HT1080 (cell line): ENCODE measurements at regions not wholly inside any gene's neighbourhood (a gene's known extent, or its start where the extent isn't known, plus 50 kb on each side); places are given as distances from the start of the nearest gene placed in this dataset.

ENCODE experiments used
- DNase-seq: peaks from one replicate; pipeline ENCODE4 v3.0.0-alpha.2; 2015; ENCODE audit warnings: low read depth

DNA sequence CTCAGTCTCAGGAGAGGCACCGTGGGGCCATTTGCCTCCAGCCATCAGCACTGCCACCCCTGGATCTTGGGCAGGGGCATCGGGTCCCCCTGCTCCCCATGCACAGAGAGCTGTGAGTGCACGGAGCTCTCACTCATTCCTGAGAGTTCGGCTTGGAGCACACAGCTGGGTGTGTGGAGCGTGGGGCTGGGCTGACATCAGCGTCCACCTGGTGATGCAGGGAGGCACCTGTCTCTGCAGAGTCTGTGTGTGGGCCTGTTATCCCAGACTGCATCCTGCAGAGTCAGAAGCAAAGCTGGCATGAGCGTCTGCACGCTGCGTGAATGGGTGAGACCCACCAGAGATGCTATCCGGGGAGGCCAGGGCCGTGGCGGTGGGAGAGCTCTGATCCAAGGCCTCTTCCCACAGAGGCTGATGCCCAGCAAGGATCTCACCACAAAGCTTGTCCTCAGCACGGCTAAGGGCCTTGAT is 248.8 kb upstream of the AFDN start:
- DNase-seq: no peak

DNA sequence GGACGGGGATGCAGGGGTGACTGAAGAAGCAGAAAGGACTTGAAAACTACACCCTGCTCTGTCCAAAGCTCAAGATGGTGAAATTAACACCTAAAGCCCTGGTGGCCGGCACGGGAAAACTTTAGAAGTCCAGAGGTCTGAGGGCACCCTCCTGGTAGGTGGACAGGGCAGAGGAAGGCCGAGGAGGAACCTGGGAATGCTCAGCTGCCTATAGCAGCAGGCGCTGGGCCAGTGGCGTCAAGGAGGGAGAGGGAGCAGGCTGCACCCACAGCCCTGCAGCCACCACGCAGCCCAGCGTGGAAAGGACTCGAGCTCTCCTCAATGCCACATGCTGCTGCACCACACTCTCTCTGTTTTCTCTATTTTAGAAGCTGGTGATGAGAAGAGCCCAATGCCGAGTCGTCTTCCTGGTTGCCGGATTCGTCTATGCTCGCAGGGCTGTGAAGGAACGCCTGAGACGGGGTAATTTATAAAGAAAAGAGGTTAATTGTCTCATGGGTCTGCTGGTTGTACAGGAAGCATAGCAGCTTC is 248.3 kb upstream of the AFDN start:
- no peak for DNase-seq

DNA sequence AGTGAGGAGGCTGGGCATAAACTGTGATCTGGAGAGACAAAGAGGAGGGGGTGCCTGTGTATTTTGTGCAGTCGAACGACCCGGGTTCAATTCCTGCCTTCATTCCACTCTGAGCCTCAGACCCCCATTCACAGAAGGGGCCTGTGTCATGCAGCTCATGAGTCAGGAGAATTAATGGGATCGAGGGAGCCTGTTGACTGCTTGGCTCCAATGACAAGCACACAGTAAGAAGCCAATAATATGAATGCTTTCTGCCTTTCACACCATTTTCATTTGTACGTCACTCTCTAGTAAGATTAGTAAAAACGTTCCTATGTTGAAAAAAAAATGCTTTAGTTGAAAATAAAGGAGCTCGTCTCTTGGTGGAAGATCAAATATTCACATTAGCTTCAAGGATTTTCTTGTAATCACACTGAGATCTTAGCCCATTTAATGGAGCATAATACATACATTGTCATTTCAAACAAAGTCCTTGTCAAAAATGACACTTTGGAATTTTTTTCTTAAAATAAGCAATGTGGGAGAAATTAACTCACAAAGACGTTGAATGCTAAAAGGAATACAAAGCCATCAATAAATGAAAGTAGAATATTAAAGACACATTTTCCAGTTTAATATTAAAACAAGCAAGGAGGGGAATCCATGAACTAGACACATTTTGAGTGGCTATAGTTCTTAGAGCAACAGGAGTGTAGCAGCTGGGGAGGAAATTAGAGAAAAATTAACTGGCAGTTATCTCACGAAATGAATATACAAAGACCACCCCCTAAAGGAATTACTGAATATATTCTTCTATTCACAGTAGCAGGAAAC is 246.7 kb upstream of the AFDN start:
- DNase-seq: no peak

DNA sequence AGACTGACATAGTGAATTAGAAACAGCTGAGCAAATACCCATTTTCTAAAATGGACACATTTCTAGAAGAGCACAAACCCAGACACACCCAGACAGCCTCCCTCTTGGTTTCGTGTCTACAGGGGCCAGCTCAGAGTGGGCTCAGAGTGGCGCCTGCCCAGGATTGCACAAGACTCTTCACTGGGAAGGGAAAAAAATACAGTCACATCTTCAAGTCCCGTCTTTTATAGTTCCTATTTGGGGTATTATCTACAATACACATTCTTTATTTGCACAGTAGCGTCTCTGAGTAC is 246.1 kb upstream of the AFDN start:
- no peak for DNase-seq

DNA sequence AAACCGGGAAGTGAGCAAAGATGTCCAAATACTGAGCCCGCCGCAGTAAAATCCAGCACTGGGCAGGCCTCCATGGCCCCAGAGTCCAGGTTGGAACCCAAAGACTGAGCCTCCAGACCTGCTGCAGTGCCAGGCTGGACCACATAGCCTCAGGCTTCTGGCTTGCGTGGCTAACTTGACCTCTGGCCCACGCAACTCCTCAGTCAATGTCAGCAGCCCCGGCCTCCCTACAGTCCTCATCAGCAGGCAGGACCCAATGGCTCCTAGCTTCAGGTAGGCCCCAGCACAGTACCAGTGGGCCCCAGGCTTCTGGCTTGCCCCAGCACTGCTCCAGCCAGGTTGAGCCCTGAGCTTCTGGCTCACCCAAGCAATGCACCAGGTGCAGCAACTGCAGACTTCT is 245.1 kb upstream of the AFDN start:
- DNase-seq: no peak

DNA sequence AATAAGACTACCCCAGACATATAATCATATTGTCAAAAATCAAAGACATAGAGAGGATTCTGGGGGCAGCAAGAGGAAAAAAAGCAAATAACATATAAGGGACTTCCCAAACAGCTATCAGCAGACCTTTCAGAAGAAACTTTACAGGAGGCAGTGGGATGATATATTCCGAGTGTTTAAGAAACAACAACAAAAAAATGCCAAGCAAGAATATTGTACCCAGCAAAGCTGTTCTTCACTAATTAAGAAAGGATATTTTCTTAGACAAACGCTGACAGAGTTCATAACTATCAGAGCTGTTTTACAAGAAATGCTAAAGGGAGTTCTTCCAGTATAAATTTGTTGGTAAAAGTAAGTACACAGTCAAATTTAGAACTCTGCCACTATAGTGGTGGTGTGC is 243.3 kb upstream of the AFDN start:
- no peak for DNase-seq

DNA sequence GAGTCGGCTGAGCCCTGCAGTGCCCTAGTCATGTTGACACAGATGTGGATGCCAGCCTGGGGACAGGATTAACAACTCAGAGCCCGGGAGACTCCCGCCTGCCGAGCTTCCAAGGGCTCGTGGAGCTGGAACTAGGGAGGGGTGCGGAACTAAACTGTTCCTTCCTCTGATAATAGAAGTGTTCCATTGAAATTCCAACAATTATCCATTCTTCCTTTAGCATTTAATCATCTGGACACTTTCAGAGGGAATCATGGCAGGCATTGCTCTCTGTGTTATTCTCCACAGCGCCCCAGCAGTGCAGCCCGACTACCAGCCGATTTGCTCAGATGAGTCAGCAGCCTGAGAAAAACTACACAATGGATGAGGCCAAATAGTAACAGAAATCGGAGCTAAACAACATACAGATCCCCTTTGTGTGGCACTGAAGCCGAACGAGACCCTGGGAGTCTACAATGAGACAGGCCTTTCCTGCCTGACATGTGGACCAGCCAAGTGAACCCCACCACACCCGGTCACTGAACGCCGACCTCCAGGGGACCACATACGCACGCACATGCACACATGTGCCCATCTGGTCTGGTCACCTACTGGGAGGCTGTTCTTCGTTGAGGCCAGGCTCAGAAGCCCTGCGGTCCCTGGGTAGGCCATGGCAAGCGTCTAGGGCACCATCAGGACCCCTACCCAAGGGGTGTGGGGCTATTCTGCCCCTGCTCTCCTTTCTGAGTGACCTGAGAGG is 238.4 kb upstream of the AFDN start:
- peak; percentile 51 for DNase-seq

DNA sequence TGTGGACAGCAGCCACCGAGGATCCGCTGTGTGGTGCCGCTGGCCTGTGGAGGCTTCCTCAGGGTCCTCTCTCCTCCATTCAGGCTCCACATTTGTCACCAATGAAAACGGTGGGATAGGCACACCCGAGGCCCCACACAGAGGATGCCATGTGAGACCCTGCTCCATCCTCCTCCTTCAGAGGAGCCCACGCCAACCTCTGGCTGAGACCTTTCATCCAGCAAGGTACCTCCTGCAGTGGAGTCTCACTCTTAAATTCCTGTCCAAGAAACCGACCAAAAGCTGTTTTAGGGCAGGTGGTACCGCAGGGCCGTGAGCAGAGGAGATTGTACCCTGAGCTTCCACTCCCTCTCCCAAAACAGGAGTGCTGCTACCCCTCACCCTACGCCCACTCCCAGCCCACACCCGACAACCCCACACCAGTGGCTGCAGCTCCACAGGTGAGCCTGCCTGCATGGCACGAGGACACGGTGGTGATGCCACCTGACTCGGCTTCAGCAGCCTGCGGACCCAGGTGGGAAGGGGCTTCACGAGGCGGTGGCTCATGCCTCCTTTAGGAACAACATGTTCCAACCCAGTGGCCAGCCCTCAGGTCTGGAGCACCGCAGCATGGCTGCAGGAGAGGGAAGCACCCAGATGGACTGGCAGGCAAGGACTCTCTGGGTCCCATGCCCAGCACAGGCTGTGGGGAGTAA is 237.6 kb upstream of the AFDN start:
- DNase-seq: no peak

DNA sequence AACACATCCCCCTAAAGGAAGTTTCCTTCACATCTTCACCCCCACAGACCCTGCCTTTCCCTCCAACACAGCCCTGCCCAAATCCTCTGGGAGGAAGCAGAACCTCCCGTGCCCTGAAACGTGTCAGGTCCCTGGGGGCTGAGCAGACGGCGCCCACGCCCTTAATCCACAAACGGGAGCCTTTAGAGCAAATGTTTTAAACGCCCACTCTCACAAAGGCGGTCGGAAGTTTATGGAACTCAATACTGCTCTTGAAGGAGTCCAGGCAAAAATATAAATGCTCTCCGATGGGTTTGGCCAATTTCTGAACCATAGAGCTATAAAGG is 237.1 kb upstream of the AFDN start:
- DNase-seq: no peak

DNA sequence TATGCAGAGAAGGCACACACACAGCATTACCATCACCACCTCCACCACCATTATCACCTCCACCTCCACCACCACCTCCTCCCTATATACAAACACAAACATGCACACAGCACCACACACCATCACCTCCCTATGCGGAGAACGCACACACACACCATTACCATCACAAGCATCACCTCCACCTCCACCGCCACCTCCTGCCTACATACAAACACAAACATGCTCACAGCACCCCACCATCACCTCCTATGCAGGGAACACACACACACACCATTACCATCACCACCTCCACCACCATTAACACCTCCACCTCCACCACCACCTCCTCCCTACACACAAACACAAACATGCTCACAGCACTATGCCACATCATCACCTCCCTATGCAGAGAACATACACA is 236.5 kb upstream of the AFDN start:
- DNase-seq: no peak
